ENCODE measurements at regions not wholly inside any gene's neighbourhood (a gene's known extent, or its start where the extent isn't known, plus 50 kb on each side); places are given as distances from the start of the nearest gene placed in this dataset.
A peak's percentile ranks its signal among the peaks of the same experiment; 100 is the strongest.

GRCh38 chr9:79980432-79980831 lies 408.7 kb downstream of the TLE4 start (continued):
- TF ChIP-seq, protein P1, sequence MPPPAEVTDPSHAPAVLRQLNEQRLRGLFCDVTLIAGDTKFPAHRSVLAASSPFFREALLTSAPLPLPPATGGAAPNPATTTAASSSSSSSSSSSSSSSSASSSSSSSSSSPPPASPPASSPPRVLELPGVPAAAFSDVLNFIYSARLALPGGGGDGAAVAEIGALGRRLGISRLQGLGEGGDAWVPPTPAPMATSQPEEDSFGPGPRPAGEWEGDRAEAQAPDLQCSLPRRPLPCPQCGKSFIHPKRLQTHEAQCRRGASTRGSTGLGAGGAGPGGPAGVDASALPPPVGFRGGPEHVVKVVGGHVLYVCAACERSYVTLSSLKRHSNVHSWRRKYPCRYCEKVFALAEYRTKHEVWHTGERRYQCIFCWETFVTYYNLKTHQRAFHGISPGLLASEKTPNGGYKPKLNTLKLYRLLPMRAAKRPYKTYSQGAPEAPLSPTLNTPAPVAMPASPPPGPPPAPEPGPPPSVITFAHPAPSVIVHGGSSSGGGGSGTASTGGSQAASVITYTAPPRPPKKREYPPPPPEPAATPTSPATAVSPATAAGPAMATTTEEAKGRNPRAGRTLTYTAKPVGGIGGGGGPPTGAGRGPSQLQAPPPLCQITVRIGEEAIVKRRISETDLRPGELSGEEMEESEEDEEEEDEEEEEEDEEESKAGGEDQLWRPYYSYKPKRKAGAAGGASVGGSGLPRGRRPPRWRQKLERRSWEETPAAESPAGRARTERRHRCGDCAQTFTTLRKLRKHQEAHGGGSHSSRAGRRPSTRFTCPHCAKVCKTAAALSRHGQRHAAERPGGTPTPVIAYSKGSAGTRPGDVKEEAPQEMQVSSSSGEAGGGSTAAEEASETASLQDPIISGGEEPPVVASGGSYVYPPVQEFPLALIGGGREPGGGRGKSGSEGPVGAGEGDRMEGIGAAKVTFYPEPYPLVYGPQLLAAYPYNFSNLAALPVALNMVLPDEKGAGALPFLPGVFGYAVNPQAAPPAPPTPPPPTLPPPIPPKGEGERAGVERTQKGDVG (CRISPR knock-in tag; IDR thresholded peaks at IDR 0.05), result no peak

DNA sequence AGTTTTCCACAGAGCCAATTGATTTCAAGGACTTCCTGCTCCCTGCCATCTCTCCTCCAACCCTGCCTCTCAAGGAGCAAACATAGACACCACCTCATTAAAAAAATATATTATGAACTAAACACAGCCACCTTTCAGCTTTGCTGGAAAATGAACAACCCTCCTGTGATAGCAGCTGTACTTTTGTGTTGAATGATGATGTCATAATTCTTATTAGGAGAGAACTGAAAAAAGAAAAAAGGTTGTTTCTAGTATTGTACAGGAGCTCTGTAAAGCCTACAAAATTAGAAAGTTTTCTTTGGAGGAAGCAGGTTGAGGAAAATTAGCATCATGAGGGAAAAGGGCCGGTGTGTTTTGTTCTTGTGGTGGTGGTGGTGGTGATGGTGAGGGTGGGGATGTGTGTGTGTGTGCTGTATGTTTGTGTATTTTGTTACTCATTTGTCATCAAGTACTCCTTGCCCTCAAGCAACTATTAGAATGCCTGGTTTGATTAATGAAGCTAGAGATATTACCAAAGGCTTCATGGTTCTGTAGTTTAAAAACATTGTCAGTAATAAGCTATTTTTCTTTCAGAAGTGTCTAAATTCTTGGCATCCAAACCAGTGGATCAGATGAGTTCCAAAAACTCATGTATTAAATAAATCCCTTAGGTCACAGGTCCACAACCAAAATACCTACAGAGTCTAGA lies 405.9 kb downstream of the TLE4 start:
- Histone ChIP-seq H3K27ac (ENCODE audit: control insufficient read depth, insufficient read depth) (no peak overlapping the region), H3K36me3 (ENCODE audit: control insufficient read depth in 2 of 2, insufficient read depth in 2 of 2, low read length in 1 of 2) (no peaks in the 10 kb centered on the region), H3K4me3 (no peak overlapping the region), H3K27me3 (replicated peaks in 1 of 2; ENCODE audit: control insufficient read depth in 2 of 2, insufficient read depth in 2 of 2, low read length in 1 of 2) (no peaks in the 10 kb centered on the region; a peak in 1 of 4 replicates), H4K20me1 (ENCODE audit: control insufficient read depth, insufficient read depth) (no peaks in the 10 kb centered on the region), H3K9ac (ENCODE audit: control insufficient read depth, insufficient read depth, low read length) (no peak overlapping the region), H3K4me2 (ENCODE audit: control insufficient read depth, insufficient read depth) (no peak overlapping the region), H3K9me3 (replicated peaks; ENCODE audit: control insufficient read depth, insufficient read depth, low read length) (no peaks in the 10 kb centered on the region), H2AFZ (ENCODE audit: control insufficient read depth, low read depth, low read length) (no peak overlapping the region), H3K4me1 (ENCODE audit: control insufficient read depth, insufficient read depth, low read length) (no peaks in the 10 kb centered on the region), H3K79me2 (ENCODE audit: control insufficient read depth, insufficient read depth, low read length) (no peaks in the 10 kb centered on the region)
- in situ Hi-C loops (cut with MboI), result no loop called here
- BruUV-seq (replicated peaks), result no TSS peak
- FAIRE-seq (no peak), ATAC-seq (no peak), DNase-seq (ENCODE audit: low read depth, low spot score) (no peak)
- RAD21 ChIA-PET (ENCODE audit: unreplicated experiment), result no interaction called here
- intact Hi-C loops (cut with micrococcal nuclease; ENCODE audit: unreplicated experiment), result no loop called here
- TF ChIP-seq ZNF24 (IDR thresholded peaks at IDR 0.05), result no peak
- 0 out of 2 replicates have a peak, but pooled peaks have one; percentile 24 for TF ChIP-seq ATF7 (IDR thresholded peaks at IDR 0.05; ENCODE audit: low read depth)
- TF ChIP-seq POLR2A (IDR thresholded peaks at IDR 0.05; ENCODE audit: low read depth, low read length), result no peak
- no peak for TF ChIP-seq E2F4 (IDR thresholded peaks at IDR 0.05; ENCODE audit: low read depth, low read length)
- SMC1A ChIA-PET (ENCODE audit: uncharacterized antibody, unreplicated experiment), result interaction anchor here (1.1 kb wide), 1 partner anchor 10 kb away, joined by 3 read pairs; no protein-coding TSS in a partner anchor
- POLR2A ChIA-PET, result no interaction called here
- CTCF ChIA-PET, result no interaction called here
- 0% methylated on average over 1 of the region's 1 CpG for WGBS (ENCODE audit: insufficient coverage, insufficient replicate concordance, low lambda C conversion rate, missing lambda C conversion rate)

All from GM12878 (cell line).